Activated T-cell treated with anti-CD3 and anti-CD28 coated beads, Interleukin-2, amount 50 U/mL, for 24 hours (primary cell): ENCODE measurements at regions not wholly inside any gene's neighbourhood (a gene's known extent, or its start where the extent isn't known, plus 50 kb on each side); places are given as distances from the start of the nearest gene placed in this dataset.

Source experiments
- DNase-seq: peaks from one replicate; pipeline ENCODE4 v3.0.0-alpha.2; 2020
- H3K27ac Mint-ChIP-seq: 2 replicates; pipeline ENCODE4 v1.8.0; 2020; ENCODE audit warnings: mild to moderate bottlenecking, mixed read lengths
- H3K27me3 Mint-ChIP-seq: 2 replicates; pipeline ENCODE4 v1.8.0; 2020; ENCODE audit warnings: mixed read lengths
- H3K36me3 Mint-ChIP-seq: 2 replicates; pipeline ENCODE4 v1.8.0; 2020; ENCODE audit warnings: low read depth, mixed read lengths
- H3K4me1 Mint-ChIP-seq: 2 replicates; pipeline ENCODE4 v1.8.0; 2020; ENCODE audit warnings: low read depth, mixed read lengths
- H3K4me3 Mint-ChIP-seq: 2 replicates; pipeline ENCODE4 v1.8.0; 2020; ENCODE audit warnings: mild to moderate bottlenecking, moderate library complexity, mixed read lengths
- H3K9me3 Mint-ChIP-seq: 2 replicates; pipeline ENCODE4 v1.8.0; 2020; ENCODE audit warnings: mixed read lengths

- Mint-ChIP-seq H3K27me3 (peaks cover 11% of the 10 kb centered on the region), H3K4me3 (no peak overlapping the region), H3K4me1 (no peaks in the 10 kb centered on the region), H3K27ac (no peak overlapping the region), H3K9me3 (no peaks in the 10 kb centered on the region), H3K36me3 (no peaks in the 10 kb centered on the region)
- DNase-seq: no peak
Measured at GRCh38 chr5:5932824-5933223, 445.5 kb downstream of the MED10 start.

- Mint-ChIP-seq H3K27ac (no peak overlapping the region), H3K4me1 (no peaks in the 10 kb centered on the region), H3K9me3 (no peaks in the 10 kb centered on the region), H3K4me3 (no peak overlapping the region), H3K36me3 (no peaks in the 10 kb centered on the region), H3K27me3 (peaks cover 14% of the 10 kb centered on the region)
- no peak for DNase-seq
Measured at GRCh38 chr5:5930561-5930960, 447.8 kb downstream of the MED10 start.

GRCh38 chr5:5929291-5930020 is 448.9 kb downstream of the MED10 start:
- H3K27me3 Mint-ChIP-seq: peaks cover 10% of the 10 kb centered on the region
- H3K4me3 Mint-ChIP-seq: no peak overlapping the region
- no peaks in the 10 kb centered on the region for H3K9me3 Mint-ChIP-seq
- H3K36me3 Mint-ChIP-seq: no peaks in the 10 kb centered on the region
- no peak overlapping the region for H3K27ac Mint-ChIP-seq
- no peaks in the 10 kb centered on the region for H3K4me1 Mint-ChIP-seq
- DNase-seq: no peak

- no peaks in the 10 kb centered on the region for H3K9me3 Mint-ChIP-seq
Measured at GRCh38 chr5:5925191-5925590, 453.2 kb downstream of the MED10 start.

GRCh38 chr5:5919411-5919810 is 458.9 kb downstream of the MED10 start:
- no peaks in the 10 kb centered on the region for H3K36me3 Mint-ChIP-seq
- H3K4me3 Mint-ChIP-seq: no peak overlapping the region
- H3K4me1 Mint-ChIP-seq: no peaks in the 10 kb centered on the region
- no peaks in the 10 kb centered on the region for H3K9me3 Mint-ChIP-seq
- DNase-seq: no peak
- no peak overlapping the region for H3K27ac Mint-ChIP-seq
- no peaks in the 10 kb centered on the region for H3K27me3 Mint-ChIP-seq

More at GRCh38 chr5:5925191-5925590, 453.2 kb downstream of the MED10 start:
- Mint-ChIP-seq H3K4me3 (no peak overlapping the region), H3K36me3 (no peaks in the 10 kb centered on the region), H3K27me3 (peaks cover 5% of the 10 kb centered on the region), H3K4me1 (no peaks in the 10 kb centered on the region), H3K27ac (no peak overlapping the region)
- no peak for DNase-seq

- H3K4me1 Mint-ChIP-seq: no peaks in the 10 kb centered on the region
- no peak overlapping the region for H3K4me3 Mint-ChIP-seq
- no peaks in the 10 kb centered on the region for H3K36me3 Mint-ChIP-seq
- H3K27ac Mint-ChIP-seq: no peak overlapping the region
- H3K27me3 Mint-ChIP-seq: no peaks in the 10 kb centered on the region
- DNase-seq: no peak
- H3K9me3 Mint-ChIP-seq: peaks cover 4% of the 10 kb centered on the region
Measured at GRCh38 chr5:5906778-5907177, 471.6 kb downstream of the MED10 start.

- no peak for DNase-seq
- Mint-ChIP-seq H3K27ac (no peak overlapping the region), H3K27me3 (no peaks in the 10 kb centered on the region), H3K9me3 (peaks cover 7% of the 10 kb centered on the region), H3K4me3 (no peak overlapping the region), H3K36me3 (no peaks in the 10 kb centered on the region), H3K4me1 (no peaks in the 10 kb centered on the region)
Measured at GRCh38 chr5:5905186-5905585, 473.2 kb downstream of the MED10 start.

- no peaks in the 10 kb centered on the region for H3K27me3 Mint-ChIP-seq
- peaks cover 7% of the 10 kb centered on the region for H3K9me3 Mint-ChIP-seq
- no peaks in the 10 kb centered on the region for H3K36me3 Mint-ChIP-seq
- no peak for DNase-seq
- H3K4me1 Mint-ChIP-seq: no peaks in the 10 kb centered on the region
- no peak overlapping the region for H3K27ac Mint-ChIP-seq
- no peak overlapping the region for H3K4me3 Mint-ChIP-seq
Measured at GRCh38 chr5:5904113-5904512, 474.2 kb downstream of the MED10 start.

GRCh38 chr5:5902678-5903646 is 475.4 kb downstream of the MED10 start:
- DNase-seq: no peak
- Mint-ChIP-seq H3K27ac (no peak overlapping the region), H3K36me3 (no peaks in the 10 kb centered on the region)

GRCh38 chr5:5900350-5900749 is 477.9 kb downstream of the ICE1 start:
- no peaks in the 10 kb centered on the region for H3K27me3 Mint-ChIP-seq
- no peak for DNase-seq
- H3K9me3 Mint-ChIP-seq: peaks cover 7% of the 10 kb centered on the region
- no peak overlapping the region for H3K27ac Mint-ChIP-seq
- H3K4me3 Mint-ChIP-seq: no peak overlapping the region
- no peaks in the 10 kb centered on the region for H3K36me3 Mint-ChIP-seq
- H3K4me1 Mint-ChIP-seq: no peaks in the 10 kb centered on the region

More at GRCh38 chr5:5902678-5903646, 475.4 kb downstream of the MED10 start:
- H3K4me1 Mint-ChIP-seq: no peaks in the 10 kb centered on the region
- peaks cover 7% of the 10 kb centered on the region for H3K9me3 Mint-ChIP-seq
- H3K4me3 Mint-ChIP-seq: no peak overlapping the region
- H3K27me3 Mint-ChIP-seq: no peaks in the 10 kb centered on the region

- DNase-seq: no peak
- H3K4me1 Mint-ChIP-seq: no peaks in the 10 kb centered on the region
- H3K9me3 Mint-ChIP-seq: peaks cover 7% of the 10 kb centered on the region
- H3K27me3 Mint-ChIP-seq: no peaks in the 10 kb centered on the region
- no peak overlapping the region for H3K27ac Mint-ChIP-seq
- no peaks in the 10 kb centered on the region for H3K36me3 Mint-ChIP-seq
- H3K4me3 Mint-ChIP-seq: no peak overlapping the region
Measured at GRCh38 chr5:5899716-5900115, 477.2 kb downstream of the ICE1 start.

- DNase-seq: no peak
- H3K9me3 Mint-ChIP-seq: no peaks in the 10 kb centered on the region
- H3K4me3 Mint-ChIP-seq: no peak overlapping the region
- H3K4me1 Mint-ChIP-seq: no peaks in the 10 kb centered on the region
- H3K27me3 Mint-ChIP-seq: peaks cover 25% of the 10 kb centered on the region
- H3K27ac Mint-ChIP-seq: no peak overlapping the region
- H3K36me3 Mint-ChIP-seq: no peaks in the 10 kb centered on the region
Measured at GRCh38 chr5:5888284-5888683, 465.8 kb downstream of the ICE1 start.

- no peaks in the 10 kb centered on the region for H3K9me3 Mint-ChIP-seq
Measured at GRCh38 chr5:5887833-5888232, 465.4 kb downstream of the ICE1 start.

GRCh38 chr5:5886812-5887486 is 464.5 kb downstream of the ICE1 start:
- H3K4me1 Mint-ChIP-seq: no peaks in the 10 kb centered on the region

More at GRCh38 chr5:5887833-5888232, 465.4 kb downstream of the ICE1 start:
- no peak for DNase-seq
- no peaks in the 10 kb centered on the region for H3K36me3 Mint-ChIP-seq
- no peak overlapping the region for H3K4me3 Mint-ChIP-seq
- H3K4me1 Mint-ChIP-seq: no peaks in the 10 kb centered on the region
- no peak overlapping the region for H3K27ac Mint-ChIP-seq
- peaks cover 25% of the 10 kb centered on the region for H3K27me3 Mint-ChIP-seq

More at GRCh38 chr5:5886812-5887486, 464.5 kb downstream of the ICE1 start:
- H3K27ac Mint-ChIP-seq: no peak overlapping the region
- H3K27me3 Mint-ChIP-seq: peaks cover 20% of the 10 kb centered on the region
- H3K4me3 Mint-ChIP-seq: no peak overlapping the region
- peak; percentile 54 for DNase-seq
- H3K36me3 Mint-ChIP-seq: no peaks in the 10 kb centered on the region
- no peaks in the 10 kb centered on the region for H3K9me3 Mint-ChIP-seq
